Keratinocyte (primary cell): ENCODE measurements at regions not wholly inside any gene's neighbourhood (a gene's known extent, or its start where the extent isn't known, plus 50 kb on each side); places are given as distances from the start of the nearest gene placed in this dataset.

Source experiments
- DNase-seq: peaks from one replicate; pipeline ENCODE4 v3.0.0-alpha.2; 2011; ENCODE audit warnings: low read depth, missing footprints, low spot score
- FAIRE-seq: peaks from 2 replicates; lab custom pipeline; 2011; peaks lifted over from hg19 to GRCh38; lab: Jason Lieb, UNC
- H2AFZ ChIP-seq: 2 replicates; pipeline ENCODE4 v1.6.0; 2012; ENCODE audit warnings: low read length, control low read depth, inconsistent platforms; ENCODE audit not compliant: control insufficient read depth
- H3K27ac ChIP-seq: 2 replicates; pipeline ENCODE4 v1.5.1; 2011; ENCODE audit warnings: low read length; ENCODE audit not compliant: control insufficient read depth, insufficient read depth
- H3K27me3 ChIP-seq: 3 replicates; pipeline ENCODE4 v1.6.0; 2011; ENCODE audit warnings: low read length; ENCODE audit not compliant: control insufficient read depth, insufficient read depth; ENCODE audit errors: extremely low read depth
- H3K36me3 ChIP-seq, 2 experiments: 2 replicates in 1 of 2; 3 replicates in 1 of 2; pipeline ENCODE4 v1.5.1; 2011; ENCODE audit warnings: low read length in 2 of 2, mild to moderate bottlenecking in 1 of 2; ENCODE audit not compliant: control insufficient read depth in 2 of 2, insufficient read depth in 2 of 2; ENCODE audit errors: extremely low read depth in 1 of 2
- H3K4me1 ChIP-seq: 3 replicates; pipeline ENCODE4 v1.5.1; 2011; ENCODE audit warnings: low read length; ENCODE audit not compliant: control insufficient read depth, insufficient read depth; ENCODE audit errors: extremely low read depth
- H3K4me2 ChIP-seq: 3 replicates; pipeline ENCODE4 v1.6.0; 2011; ENCODE audit warnings: low read depth, low read length; ENCODE audit not compliant: control insufficient read depth, insufficient read depth; ENCODE audit errors: extremely low read depth
- H3K4me3 ChIP-seq, 3 experiments: fragments of 200-600 bp in 1 of 3; sonication (generic) in 1 of 3; 2 replicates in 2 of 3; 3 replicates in 1 of 3; pipeline ENCODE4 v1.5.1; 2011 to 2016; ENCODE audit warnings: low read length in 3 of 3, mild to moderate bottlenecking in 3 of 3, control low read depth in 2 of 3, inconsistent platforms in 1 of 3, low read depth in 1 of 3, mixed read lengths in 1 of 3, mixed run types in 1 of 3, moderate library complexity in 1 of 3; ENCODE audit not compliant: control insufficient read depth in 2 of 3, insufficient read depth in 2 of 3; ENCODE audit errors: extremely low read depth in 1 of 3
- H3K79me2 ChIP-seq: 2 replicates; pipeline ENCODE4 v1.6.0; 2012; ENCODE audit warnings: low read length; ENCODE audit not compliant: control insufficient read depth, insufficient read depth
- H3K9ac ChIP-seq: 3 replicates; pipeline ENCODE4 v1.6.0; 2011; ENCODE audit warnings: low read length; ENCODE audit not compliant: control insufficient read depth, insufficient read depth; ENCODE audit errors: extremely low read depth
- H3K9me1 ChIP-seq: 3 replicates; pipeline ENCODE4 v1.6.0; 2011; ENCODE audit warnings: low read length; ENCODE audit not compliant: control insufficient read depth, insufficient read depth; ENCODE audit errors: extremely low read depth
- H3K9me3 ChIP-seq: 2 replicates; pipeline ENCODE4 v1.5.1; 2012; ENCODE audit warnings: low read depth, low read length; ENCODE audit not compliant: control insufficient read depth
- H4K20me1 ChIP-seq: 3 replicates; pipeline ENCODE4 v1.6.0; 2011; ENCODE audit warnings: low read length; ENCODE audit not compliant: control insufficient read depth, insufficient read depth; ENCODE audit errors: extremely low read depth
- EZH2 ChIP-seq: IDR thresholded peaks from one replicate; pipeline ENCODE4 v1.6.1; 2012; ENCODE audit warnings: inconsistent platforms, mild to moderate bottlenecking, low read length, moderate library complexity
- dilution Hi-C: fragments of 300-500 bp; cut with MboI; formaldehyde crosslinking; loops from one replicate; pipeline ENCODE4 v1.7.0; 2020; ENCODE audit warnings: low sequenced_read_pairs; ENCODE audit not compliant: extremely low pct_ligation_motif_present
- TF ChIP-seq, protein P1 (sequence below), 3 experiments: IDR thresholded peaks in 1 of 3; conservative IDR thresholded peaks in 1 of 3; optimal IDR thresholded peaks in 1 of 3; 2 replicates in 2 of 3; 3 replicates in 1 of 3; pipeline versions ENCODE3 to v1.5.1; 2011; ENCODE audit warnings: low read length in 3 of 3, mild to moderate bottlenecking in 3 of 3, moderate library complexity in 2 of 3, control low read depth in 1 of 3, inconsistent platforms in 1 of 3; ENCODE audit not compliant: insufficient read depth in 2 of 3; ENCODE audit errors: extremely low read depth in 1 of 3

DNA sequence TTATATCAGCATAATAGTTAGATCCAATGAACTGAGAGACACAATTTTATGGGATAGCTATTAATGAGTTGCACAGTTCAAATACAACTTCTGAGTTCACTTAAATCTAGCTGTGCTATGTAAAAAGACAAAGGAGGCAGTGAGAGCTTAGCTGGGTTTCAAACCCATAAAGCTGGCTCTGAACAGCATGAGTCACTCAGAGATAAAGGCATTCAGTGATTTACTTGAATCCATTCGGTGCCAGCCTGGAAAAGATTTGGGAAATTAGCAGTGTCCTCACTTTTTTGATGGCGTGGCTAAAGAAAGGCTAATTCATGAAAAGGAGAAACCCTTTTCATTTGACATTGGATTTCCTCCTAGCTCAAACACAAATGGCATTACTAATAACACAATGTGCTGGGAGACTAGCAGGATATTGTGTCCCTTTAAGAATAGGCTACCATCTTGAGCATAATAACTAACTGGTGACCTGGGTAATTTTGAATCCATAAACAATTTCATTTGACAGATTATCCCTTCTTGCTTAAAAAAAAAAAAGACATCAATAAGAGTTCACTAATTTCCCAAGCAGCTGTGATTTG, 98.4 kb upstream of the NEUROD1 start:
- H3K9me3 ChIP-seq: no peaks in the 10 kb centered on the region
- no peak overlapping the region for H2AFZ ChIP-seq
- no peak overlapping the region for H3K27ac ChIP-seq
- no peaks in the 10 kb centered on the region for H3K79me2 ChIP-seq
- DNase-seq: no peak
- no peaks in the 10 kb centered on the region for H3K27me3 ChIP-seq
- no peaks in the 10 kb centered on the region for H3K36me3 ChIP-seq
- peaks cover 49% of the 10 kb centered on the region for H3K4me1 ChIP-seq
- H3K4me2 ChIP-seq: no peak overlapping the region
- no peak for TF ChIP-seq EZH2
- TF ChIP-seq, protein P1, sequence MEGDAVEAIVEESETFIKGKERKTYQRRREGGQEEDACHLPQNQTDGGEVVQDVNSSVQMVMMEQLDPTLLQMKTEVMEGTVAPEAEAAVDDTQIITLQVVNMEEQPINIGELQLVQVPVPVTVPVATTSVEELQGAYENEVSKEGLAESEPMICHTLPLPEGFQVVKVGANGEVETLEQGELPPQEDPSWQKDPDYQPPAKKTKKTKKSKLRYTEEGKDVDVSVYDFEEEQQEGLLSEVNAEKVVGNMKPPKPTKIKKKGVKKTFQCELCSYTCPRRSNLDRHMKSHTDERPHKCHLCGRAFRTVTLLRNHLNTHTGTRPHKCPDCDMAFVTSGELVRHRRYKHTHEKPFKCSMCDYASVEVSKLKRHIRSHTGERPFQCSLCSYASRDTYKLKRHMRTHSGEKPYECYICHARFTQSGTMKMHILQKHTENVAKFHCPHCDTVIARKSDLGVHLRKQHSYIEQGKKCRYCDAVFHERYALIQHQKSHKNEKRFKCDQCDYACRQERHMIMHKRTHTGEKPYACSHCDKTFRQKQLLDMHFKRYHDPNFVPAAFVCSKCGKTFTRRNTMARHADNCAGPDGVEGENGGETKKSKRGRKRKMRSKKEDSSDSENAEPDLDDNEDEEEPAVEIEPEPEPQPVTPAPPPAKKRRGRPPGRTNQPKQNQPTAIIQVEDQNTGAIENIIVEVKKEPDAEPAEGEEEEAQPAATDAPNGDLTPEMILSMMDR (optimal IDR thresholded peaks at IDR 0.05 in 1 of 3, IDR thresholded peaks at IDR 0.05 in 1 of 3, conservative IDR thresholded peaks at IDR 0.05 in 1 of 3; ENCODE audit: extremely low read depth in 1 of 3, insufficient read depth in 2 of 3, low read length in 3 of 3): no peak
- H3K9me1 ChIP-seq: no peaks in the 10 kb centered on the region
- dilution Hi-C loops: no loop called here
- FAIRE-seq: peak; percentile 32
- no peak overlapping the region for H3K9ac ChIP-seq
- H4K20me1 ChIP-seq: no peaks in the 10 kb centered on the region
- no peak overlapping the region for H3K4me3 ChIP-seq

DNA sequence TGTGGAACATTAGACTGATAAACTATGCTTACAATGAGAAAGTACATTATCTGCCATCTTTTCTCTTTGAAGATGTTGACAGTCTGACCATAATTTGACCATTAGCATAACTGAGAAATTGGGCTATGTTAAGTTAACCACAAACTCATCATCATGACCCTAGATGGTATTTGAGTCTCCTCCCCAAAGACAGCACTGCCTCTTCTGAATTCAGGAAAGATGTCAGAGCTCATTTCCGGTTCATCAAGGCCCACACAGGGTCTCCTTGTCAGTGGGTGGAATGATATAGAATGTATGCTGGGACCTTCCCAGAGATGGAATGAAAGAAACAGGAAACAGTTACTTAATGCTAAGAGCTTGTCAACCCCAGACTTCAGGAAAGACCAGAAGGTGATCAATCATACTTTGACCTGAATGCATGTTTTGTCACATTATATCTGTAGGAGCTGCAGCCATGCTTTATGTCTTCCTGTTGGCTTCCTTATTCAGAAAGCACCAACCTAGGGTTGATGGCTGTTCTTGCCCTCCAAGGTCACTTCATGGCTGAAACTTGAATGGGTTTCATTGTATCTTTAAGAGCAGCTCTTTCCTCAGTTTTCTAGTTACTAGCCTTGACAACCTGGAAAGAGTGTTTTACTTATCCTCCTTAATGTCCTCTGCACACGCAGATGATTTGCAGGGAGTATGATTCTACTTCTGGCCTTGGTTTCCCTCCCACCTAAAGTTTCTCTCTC, 99.1 kb upstream of the NEUROD1 start:
- Histone ChIP-seq H3K9ac (no peak overlapping the region), H3K36me3 (no peaks in the 10 kb centered on the region), H3K79me2 (no peaks in the 10 kb centered on the region), H3K4me3 (no peak overlapping the region), H3K4me2 (no peak overlapping the region), H3K27ac (no peak overlapping the region), H3K4me1 (peaks cover 54% of the 10 kb centered on the region), H3K9me3 (no peaks in the 10 kb centered on the region), H3K27me3 (no peaks in the 10 kb centered on the region), H4K20me1 (no peaks in the 10 kb centered on the region), H3K9me1 (no peaks in the 10 kb centered on the region), H2AFZ (peak overlapping the region; percentile 52)
- dilution Hi-C loops: no loop called here
- no peak for DNase-seq
- peak; percentile 41 for FAIRE-seq
- TF ChIP-seq, protein P1 (optimal IDR thresholded peaks at IDR 0.05 in 1 of 3, IDR thresholded peaks at IDR 0.05 in 1 of 3, conservative IDR thresholded peaks at IDR 0.05 in 1 of 3; ENCODE audit: extremely low read depth in 1 of 3, insufficient read depth in 2 of 3, low read length in 3 of 3): no peak
- no peak for TF ChIP-seq EZH2
